ENCODE measurements at regions not wholly inside any gene's neighbourhood (a gene's known extent, or its start where the extent isn't known, plus 50 kb on each side); places are given as distances from the start of the nearest gene placed in this dataset.

GRCh38 chr4:186013419-186014186 lies 55.4 kb upstream of the TLR3 start:
- no peak for DNase-seq
- TF ChIP-seq CTCF (IDR thresholded peaks at IDR 0.05): no peak

DNA sequence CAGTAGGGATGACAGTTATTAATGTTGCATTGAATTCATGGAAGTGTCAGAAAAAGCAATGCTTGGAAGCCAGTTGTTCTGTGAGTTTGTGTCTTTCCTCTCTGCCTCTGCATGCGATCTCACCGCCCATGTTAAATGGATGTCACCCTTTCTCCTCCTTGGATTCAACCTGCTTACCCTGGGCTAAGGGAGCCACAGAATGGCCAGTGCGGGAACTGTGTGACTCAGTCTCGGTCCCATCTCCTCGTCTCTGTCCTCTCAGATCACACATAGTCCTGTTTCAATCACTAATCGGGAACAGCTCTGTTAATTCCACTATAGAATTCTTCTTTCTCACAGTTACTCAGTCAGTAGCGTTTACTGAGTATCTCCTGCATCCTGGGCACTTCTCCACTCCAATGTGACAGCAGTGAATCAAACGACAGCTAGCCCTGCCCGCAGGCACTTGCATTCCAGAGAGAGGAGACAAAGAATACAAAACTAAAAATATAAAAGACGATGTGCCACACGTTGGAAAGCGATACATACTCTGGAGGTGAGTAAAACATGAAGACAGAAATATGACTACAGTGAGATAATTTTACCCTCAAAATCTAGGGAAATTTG lies 53.6 kb upstream of the TLR3 start:
- H3K9me3 ChIP-seq: no peaks in the 10 kb centered on the region
- H3K4me1 ChIP-seq: no peaks in the 10 kb centered on the region
- no peaks in the 10 kb centered on the region for H3K27me3 ChIP-seq
- intact Hi-C loops (cut with DNase I): no loop called here
- no peaks in the 10 kb centered on the region for H3K36me3 ChIP-seq
- H3K27ac ChIP-seq: no peak overlapping the region
- DNase-seq: no peak
- H3K4me3 ChIP-seq: no peak overlapping the region
- no peak for TF ChIP-seq CTCF (IDR thresholded peaks at IDR 0.05)
- ATAC-seq: no peak

More at GRCh38 chr4:186013419-186014186, 55.4 kb upstream of the TLR3 start:
- intact Hi-C loops (cut with DNase I): no loop called here
- Histone ChIP-seq H3K4me1 (no peaks in the 10 kb centered on the region), H3K27me3 (no peaks in the 10 kb centered on the region), H3K27ac (no peak overlapping the region), H3K9me3 (no peaks in the 10 kb centered on the region), H3K4me3 (no peak overlapping the region), H3K36me3 (no peaks in the 10 kb centered on the region)
- no peak for ATAC-seq

- intact Hi-C loops (cut with DNase I): no loop called here
- DNase-seq (no peak), ATAC-seq (no peak)
- Histone ChIP-seq H3K27ac (no peak overlapping the region), H3K27me3 (no peaks in the 10 kb centered on the region), H3K4me3 (no peak overlapping the region), H3K9me3 (no peaks in the 10 kb centered on the region), H3K36me3 (no peaks in the 10 kb centered on the region), H3K4me1 (peaks cover 4% of the 10 kb centered on the region)
- no peak for TF ChIP-seq CTCF (IDR thresholded peaks at IDR 0.05)
Observed at GRCh38 chr4:186016796-186017195, 52.2 kb upstream of the TLR3 start.

DNA sequence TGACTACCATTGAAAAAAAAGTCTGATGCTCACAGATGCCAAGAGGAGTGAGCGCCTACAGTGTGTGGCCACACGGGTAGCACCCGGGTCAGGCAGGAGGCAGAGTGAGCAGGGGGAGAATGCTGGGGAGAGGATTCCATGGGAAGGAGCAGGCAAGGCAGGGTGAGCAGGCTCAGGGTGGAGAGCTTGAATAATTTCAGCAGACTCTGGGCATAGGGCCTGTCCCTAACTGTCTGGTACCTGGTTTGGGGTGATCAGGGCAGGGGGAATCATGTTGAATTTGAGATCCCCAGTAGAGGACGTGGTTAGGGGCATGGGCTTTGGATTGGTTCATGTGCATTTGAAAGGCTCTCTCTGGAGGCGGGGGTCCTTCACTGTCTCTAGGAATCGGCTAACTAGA lies 51.2 kb upstream of the TLR3 start:
- Histone ChIP-seq H3K9me3 (no peaks in the 10 kb centered on the region), H3K4me3 (no peak overlapping the region), H3K4me1 (peaks cover 4% of the 10 kb centered on the region), H3K36me3 (no peaks in the 10 kb centered on the region), H3K27me3 (no peaks in the 10 kb centered on the region), H3K27ac (no peak overlapping the region)
- no peak for DNase-seq
- intact Hi-C loops (cut with DNase I): no loop called here
- TF ChIP-seq CTCF (IDR thresholded peaks at IDR 0.05): no peak
- ATAC-seq: no peak

DNA sequence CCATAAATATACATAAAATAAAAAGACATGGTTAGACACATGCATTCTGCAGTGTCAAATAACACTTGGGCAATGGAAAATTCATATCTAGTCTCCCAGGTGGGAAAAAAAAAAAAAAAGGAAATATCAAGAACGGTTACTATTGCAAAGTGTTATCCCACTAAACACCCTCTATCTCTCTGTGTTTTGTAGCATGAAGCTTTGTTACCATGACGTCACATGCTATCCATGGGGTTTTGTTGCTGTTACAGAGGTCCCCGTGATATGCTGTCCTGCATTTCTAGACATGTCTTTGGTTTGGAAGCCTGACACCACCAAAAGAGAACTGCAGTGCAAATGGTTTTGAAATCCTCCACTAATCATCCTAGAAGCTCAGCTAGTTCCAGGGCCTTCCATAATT lies 50.7 kb upstream of the TLR3 start:
- H3K4me3 ChIP-seq: no peak overlapping the region
- peaks cover 4% of the 10 kb centered on the region for H3K4me1 ChIP-seq
- no peak for TF ChIP-seq CTCF (IDR thresholded peaks at IDR 0.05)
- intact Hi-C loops (cut with DNase I): no loop called here
- H3K9me3 ChIP-seq: no peaks in the 10 kb centered on the region
- H3K27me3 ChIP-seq: no peaks in the 10 kb centered on the region
- no peak for DNase-seq
- no peak for ATAC-seq
- H3K36me3 ChIP-seq: no peaks in the 10 kb centered on the region
- H3K27ac ChIP-seq: no peak overlapping the region
